Effector CD8-positive, alpha-beta T cell (primary cell): ENCODE measurements at regions not wholly inside any gene's neighbourhood (a gene's known extent, or its start where the extent isn't known, plus 50 kb on each side); places are given as distances from the start of the nearest gene placed in this dataset.

Experiments used
- DNase-seq: peaks from one replicate; lab custom pipeline; 2025; lab: John Stamatoyannopoulos, UW

DNA sequence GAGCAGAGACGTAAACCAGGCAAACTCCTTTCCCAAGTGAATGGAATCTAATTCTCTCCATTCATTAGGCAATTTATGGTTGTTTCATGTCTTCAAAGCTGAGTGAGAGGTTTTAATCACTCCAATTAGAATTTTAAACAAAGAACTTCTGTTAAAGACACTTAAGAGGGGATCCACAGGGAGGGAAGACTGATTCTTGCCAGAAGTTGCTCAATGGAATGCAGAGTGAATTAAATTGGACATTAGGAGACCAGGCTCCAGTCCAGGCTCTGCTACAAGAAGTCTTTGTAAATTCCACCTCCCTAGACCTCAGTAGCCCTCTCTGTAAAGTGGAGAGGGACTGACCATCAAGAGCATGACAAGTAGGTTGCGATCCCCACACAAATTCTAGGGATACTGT is 130.7 kb upstream of the TMEM72 start:
- DNase-seq: no peak

DNA sequence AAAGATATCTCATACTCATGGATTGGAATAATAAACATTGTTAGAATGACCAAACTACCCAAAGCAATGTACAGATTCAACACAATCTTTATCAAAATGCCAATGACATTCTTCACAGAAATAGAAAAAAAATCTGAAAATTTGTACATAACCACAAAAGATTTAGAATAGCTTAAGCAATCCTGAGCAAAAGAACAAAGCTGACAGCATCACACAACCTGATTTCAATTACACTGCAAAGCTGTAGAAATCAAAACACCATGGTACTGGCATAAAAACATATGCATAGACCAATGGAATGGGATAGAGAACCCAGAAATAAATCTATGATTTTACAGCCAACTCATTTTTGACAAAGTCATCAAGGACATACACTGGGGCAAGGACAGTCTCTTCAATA is 130.0 kb upstream of the TMEM72 start:
- DNase-seq: no peak

DNA sequence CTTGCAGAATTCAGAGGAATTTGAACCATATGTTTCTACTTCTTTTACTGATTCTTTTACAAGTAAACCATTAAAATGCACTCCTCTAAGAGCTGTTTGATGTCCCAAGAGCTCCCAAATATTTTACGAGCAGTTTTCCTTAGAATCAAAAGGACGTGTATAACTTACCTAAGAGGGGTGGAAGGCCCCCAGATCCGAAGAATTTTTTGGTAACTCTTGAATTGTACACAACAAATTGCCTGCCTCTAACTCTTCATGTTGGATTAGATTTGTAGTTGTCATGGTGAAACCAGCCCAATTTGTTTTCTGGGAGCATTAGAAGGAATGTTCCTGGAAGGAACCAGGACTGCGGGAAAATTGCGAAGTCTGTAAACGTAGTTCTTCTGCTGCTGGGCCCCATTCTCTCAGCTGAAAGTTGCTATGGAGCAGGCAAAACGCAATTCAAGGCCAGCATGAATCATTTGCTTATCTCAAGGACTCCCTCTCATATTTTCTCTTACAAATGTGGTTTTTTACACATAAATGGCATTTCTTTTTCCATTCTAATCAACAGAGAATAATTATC is 124.8 kb upstream of the TMEM72 start:
- DNase-seq: no peak

DNA sequence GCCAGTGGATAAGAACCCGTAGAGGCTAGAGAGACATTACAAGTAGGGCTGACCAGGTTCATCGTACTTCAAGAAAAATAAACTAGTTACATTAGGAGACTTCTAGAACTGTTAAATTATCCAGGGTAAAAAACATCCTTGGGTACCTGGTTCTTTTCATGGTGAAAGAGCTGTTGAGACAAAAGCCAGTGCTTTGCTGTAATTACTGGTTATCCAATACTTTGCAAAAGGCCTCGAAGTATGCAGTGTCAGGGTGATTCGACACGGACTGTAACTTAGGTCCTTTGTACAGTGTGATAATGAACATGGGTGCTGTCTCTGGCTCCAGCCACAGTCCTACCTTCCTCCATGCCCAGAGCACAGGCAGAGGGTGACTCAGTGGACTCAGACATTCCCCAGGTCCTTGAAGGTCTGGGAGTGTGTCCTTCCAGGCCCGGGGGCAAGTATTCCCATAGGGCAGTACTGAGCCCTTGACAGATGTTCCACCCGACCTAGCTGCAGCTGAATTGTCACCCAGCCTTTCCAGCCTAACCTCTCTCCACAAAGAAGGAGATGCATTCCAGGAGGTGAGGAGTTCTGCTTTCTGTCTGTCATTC is 123.6 kb upstream of the TMEM72 start:
- DNase-seq: no peak

DNA sequence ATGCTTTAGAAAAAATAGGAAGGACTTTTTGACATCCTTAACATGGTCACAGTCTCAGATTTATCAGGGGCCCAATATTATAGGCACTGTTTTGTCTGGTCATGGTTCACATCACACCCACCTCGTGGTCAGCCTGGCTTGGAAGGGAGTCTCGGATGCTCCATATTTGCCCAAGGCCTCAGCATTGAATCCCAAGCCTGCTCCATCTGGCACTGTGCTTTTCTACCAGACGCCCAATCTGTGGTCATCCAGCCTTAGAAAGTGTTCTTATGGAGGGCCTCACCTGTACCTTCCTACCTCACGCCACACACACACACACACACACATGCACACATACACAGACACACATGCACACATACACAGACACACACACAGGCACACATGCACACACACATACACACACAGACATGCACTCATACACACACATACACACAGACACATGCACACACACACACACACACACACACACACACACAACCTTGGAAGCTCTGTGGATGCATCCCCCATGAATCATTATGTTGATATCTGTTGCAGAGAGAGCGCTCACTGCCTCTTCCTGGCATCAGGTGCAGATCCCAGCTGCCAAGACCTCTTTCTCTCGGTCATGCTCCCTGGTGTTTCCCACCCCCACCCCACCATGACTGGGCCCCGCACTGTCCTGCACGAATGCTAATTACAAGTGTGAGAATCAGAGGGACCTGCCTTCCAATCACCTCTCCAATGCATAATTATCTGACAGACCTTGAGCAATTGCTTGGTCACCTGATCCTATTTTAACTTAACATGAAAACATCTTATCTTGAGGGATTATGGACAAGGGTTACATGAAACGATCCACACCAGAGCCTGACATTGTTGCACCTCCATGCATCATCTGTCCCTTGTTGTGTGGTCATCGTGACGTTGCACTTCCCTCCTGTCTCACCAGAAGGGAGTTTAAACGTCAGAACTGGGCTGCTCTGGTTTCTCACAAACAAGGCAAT is 122.7 kb upstream of the TMEM72 start:
- DNase-seq: no peak

DNA sequence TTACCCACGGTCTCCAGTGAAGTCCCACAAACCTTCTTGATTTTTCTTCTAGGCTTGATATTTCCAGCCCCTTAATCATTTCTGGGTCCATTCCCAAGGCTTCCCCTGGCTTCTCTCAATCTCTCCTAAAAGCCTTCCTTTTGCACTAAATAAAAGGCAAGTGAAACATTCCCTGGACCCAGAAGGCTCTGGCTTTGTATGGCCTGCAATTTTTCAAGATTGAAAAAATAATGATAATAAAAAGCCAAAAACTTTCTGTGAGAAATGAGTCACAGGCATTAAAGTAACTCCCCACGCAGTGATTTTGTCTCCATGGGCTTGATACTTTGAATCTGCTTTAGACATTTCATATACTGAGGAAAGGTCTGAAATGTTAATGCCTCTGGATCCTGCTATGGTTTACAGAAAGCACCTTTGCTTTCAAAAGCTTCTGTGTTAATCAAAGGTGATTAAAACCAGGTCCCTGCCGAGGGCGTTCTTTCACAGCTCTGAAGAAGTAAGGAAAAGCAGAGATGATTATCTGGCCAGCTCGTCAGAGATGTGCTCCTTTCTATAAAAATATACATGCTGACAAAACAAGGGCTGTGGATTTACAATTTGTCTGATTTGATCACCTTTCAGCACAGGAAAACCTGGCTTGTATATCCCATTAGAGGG is 118.9 kb upstream of the TMEM72 start:
- DNase-seq: no peak

DNA sequence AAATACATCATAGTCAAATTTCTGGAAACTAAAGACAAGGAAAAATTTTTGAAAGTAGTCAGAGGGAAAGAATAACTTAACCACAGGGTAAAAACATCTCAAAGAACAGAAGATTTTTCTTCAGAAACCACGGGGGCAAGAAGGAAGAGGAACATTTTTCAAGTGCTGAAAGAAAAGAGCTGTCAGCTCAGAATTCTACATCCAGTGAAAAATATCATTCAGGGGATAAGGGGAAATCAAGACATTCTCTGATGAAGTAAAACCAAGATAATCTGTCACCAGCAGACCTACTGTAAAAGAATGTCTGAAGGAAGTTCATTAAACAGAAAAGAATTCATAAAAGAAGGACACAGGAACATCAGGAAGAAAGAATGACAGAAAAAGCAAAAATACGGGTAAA is 111.2 kb upstream of the TMEM72 start:
- DNase-seq: no peak

DNA sequence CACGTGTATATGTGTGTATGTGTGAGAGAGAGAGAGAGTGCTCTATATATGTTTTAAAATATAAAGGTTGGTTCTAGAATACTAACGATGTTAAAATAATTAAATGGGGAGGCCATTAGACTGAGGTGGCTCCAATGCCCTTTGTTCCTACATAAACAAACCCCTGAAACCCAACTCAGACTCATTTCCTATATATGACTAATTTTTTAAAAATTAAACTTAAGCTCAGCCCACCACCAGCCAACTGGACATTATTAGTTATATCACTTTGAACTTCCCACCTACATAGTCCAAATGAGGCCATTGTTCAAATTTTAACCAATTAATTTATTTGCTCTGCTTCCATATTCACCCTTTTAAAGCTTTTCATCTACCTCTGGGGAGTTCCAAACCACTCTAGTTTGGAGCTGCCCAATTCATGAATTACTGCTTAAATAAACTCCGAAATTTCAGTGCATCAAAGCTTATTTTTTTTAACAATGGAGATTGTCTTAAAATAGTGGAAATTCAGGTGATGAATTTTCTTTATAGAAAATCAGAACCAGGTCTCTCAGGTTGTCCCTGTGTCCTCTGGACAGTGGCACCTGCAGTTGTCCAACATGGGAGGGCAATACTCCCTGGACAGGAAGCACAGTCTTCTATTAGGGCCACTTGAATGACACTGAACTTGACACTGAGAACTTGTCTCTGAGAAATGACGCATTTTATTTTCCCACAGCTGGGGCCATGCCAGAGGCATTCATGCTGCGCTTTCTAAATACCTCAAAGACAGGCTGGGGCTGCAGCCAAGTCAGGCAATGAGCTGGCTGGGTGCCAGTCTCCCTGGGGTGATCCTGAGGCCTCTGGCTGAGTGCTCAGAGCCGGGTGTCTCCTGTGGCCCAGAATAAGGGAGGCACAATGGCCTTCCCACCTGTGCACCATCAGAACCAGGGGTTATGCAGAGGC is 109.5 kb upstream of the TMEM72 start:
- no peak for DNase-seq

DNA sequence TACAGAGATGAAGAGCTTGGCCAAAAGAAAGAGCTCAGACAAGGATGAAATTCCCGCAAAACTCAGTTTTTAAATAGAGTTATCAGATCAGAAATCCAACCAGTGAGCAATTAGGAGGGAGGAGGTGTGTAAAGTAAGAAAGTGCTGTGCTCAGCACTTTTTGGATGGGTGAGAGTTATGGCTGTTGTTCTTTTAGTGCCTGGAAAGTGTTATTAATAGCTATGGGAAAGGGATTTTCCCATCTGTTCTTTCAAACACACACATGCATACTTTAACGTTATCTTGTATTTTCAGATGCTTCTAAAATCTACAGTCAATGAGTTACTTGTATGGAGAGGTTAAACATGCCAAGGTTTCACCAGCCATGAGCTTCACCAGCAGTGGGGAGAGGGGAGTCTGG is 107.3 kb upstream of the TMEM72 start:
- DNase-seq: no peak

DNA sequence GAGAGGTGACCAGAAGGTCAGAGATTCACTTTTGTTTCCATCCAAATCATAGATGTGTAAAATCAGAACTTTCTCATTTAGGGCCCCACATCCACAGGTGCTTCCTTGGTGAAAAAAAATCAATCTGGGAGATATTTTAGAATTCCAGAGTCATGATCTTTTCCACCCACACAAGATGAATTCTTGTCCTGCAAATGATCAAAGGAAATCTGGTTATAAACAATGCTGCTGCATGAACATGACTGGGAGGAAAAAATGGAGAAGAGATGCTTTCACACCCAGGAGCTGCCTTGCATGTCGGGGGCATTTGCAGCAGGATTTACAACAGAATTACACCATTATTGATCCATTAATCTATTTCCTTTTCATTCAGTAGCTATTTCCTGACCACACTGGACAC is 106.5 kb upstream of the TMEM72 start:
- no peak for DNase-seq

DNA sequence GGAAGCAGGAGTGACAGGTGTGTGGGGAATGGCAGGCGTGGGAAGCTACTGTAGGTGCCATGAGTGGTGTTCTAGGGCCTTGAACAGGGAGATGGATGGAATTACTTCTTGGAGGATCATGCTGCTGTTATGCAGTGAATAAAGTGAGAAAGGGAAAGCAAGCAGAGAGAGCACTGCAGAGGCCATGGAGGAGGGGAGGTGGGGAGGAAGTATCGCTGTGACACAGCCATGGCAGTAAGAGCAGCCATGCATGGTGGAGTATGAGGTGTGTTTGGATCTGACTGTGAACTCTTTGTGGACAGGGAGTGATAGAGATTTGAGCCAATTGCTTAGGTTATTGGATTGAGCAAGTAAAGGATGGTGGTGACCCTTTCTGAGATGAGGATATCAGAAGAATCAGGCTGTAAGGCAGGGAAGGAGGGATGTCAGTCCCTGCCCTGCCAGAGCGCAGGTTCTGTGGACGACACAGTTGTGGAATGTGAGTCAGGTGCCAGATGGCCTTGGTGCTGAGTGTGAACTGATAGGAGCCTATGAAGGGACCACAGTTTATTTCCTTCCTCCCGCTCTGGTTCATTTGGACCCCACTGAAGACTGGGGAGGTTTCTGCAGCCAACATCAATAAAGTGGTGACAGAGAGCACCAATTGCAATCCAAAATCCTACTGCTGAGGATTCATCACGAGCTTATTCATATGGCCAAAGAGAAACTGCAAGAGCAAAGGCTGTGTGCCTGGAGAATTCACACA is 105.5 kb upstream of the TMEM72 start:
- no peak for DNase-seq

DNA sequence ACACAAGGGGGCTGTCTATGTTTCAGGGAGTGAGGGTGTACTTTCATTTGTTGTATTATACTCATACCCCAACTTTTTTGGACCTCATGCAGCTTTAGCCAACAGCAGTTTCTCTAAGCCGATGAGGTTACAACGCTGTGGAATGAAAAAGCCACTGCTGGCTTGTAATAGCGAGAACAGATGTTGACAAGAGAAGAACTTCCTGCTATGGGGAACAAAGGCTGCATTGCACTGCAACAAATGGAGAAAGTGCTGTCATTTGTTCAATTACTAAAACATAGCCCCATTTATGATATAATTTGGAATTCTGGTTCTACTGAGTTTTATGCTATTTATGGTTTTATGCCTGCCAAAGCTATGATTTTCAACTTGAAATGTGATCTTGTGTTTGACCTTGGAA is 104.2 kb upstream of the TMEM72 start:
- no peak for DNase-seq

DNA sequence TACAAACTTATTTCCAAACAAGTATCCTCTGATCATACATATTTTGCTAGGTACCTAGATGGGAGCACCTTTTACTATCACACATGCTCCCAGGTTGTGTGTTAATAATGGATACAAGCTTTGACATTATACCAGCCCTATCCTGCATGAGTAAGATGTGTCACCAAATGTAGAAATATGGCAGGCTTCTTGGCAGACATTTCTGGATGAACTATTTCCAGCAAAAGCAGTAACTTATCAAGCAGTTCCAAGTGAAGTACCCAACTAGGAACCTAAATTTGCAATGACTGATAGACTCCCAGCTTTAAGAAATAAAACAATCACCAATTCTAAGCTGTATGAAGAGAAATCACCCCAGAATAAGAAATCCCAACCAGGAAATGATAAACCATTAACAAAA is 103.7 kb upstream of the TMEM72 start:
- DNase-seq: no peak

DNA sequence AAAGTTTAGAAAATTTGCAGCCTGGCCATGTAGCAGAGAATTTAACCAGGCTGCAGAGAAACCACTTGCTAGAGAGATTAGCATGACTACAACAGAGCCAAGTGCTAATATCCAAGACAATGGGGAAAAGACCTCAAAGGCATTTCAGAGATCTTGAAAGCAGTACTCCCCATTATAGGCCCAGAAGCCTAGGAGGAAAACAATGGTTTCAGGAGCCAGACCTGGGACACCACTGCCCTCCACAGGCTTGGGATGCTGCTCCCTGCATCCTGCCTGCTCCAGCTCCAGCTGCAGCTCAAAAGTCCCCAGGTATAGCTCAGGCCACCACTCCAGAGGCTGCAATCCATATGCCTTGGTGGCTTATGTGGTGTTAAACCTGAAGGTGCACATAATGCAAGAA is 101.5 kb upstream of the TMEM72 start:
- no peak for DNase-seq

DNA sequence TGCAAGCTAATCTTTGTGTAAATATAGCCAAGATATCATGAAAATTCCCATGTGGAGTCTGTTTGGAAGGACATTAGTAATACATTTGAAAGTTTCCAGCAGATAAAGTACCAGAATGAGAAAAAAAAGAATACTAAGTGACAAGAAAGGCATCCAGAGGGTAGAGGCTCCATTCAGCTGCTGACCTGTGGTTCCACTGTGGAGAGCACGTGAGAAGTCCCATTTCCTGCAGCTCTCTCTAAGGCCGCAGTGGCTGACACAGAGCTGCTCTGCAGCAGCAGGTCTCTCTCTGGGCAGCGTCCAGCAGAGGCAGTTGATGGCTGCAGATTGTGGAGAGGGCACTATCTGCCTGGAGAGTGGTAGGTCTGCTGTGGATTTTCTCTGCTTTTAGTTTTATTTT is 100.1 kb upstream of the TMEM72 start:
- no peak for DNase-seq

DNA sequence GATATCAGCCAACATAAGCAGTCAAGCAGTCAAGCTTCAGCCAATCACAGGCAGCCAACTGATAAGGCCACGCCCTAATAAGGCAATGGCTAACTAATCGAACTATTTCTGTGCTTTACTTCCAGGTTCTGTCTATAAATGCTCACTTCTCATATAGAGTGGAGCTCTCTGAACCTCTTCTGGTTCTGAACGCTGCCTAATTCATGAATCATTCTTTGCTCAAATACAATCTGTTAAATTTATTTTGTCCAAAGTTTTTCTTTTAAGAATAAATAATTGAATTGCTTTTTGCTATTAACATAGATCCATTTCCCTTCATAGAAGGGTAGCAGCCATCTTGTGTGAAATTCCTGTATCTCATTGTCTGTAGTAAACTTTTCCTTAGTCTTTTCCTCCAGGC is 97.9 kb upstream of the TMEM72 start:
- no peak for DNase-seq

DNA sequence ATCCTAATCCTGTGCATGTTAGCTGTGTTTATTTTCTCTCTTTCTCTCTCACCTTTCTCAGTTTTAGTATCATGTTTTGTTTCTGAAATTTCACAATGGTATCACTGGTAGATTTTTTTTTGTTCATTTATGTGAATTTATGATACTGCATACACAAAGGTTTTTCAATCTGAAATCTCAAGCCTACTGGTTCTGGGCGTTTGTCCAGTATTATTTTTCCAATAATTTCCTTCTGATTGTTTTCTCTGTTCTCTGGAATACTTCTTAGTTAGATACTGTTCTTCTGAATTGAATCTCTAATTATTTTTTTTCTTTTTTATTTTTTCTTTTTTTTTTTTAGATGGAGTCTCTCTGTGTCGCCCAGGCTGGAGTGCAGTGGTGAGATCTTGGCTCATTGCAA is 96.2 kb upstream of the TMEM72 start:
- DNase-seq: no peak

DNA sequence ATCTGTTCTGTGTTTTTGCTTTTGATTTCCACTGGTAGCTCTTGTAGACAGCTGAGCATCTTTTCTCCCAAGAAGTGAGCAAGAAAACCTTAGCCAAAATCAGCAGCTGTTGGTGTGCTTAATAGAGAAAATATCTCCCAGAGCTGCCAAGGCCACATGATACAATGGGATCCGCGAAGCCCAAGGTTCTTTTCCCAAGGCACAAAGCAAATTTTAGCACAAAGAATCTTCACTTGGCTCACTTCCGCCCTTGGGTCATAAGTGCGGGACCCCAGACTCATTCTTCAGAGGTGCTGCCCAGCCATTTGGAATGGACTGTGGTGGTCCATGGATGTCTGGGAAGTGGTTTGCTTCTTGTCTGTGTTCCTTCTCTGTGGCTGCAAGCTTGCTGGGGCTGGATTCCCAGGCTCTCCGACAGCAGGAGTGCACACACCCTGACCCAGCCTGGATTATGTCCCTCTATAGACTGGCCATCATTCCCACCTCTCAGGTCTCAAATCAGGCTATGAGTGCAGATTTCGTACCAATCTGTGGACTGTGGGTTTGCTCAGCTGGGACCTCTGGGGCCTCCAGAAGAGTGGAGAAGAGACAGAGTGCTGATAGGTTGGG is 93.0 kb upstream of the TMEM72 start:
- no peak for DNase-seq

DNA sequence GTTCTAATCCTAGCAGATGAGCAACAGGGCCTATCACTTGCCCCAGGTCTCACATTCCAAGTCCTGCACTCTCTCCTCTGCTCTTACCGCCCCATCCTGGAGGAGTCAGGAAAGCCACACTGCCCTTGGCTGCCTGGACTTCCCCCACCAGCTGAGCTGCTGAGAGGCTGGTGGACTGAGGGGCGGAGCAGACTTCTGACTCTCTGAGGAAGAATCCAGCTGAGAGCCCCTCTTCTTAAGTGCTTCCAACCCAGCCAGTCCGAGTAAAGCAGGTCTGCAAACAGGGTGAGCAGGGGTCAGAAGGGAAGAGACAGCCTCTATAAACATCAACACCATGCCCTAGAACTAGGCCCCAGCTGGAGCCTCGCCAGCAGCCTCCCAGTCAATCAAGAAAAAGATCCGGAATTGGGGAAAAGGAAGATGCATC is 92.4 kb upstream of the TMEM72 start:
- DNase-seq: no peak

DNA sequence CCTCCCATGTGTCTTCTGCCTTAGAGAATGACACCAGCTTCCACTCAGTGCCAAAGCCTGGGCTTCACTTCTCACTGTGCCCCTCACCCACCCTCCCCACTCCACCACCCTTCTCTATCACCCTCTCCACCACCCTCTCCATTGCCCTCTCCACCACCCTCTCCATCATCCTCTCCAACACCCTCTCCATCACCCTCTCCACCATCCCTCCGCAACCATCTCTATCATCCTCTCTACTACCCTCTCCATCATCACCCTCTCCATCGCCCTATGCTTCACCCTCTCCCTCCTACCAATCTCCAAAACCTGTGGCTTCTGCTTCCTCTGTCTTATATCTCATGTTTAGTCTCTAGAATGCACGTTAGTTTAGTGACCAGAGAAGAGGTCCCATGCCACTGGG is 91.0 kb upstream of the TMEM72 start:
- DNase-seq: no peak
